Jurkat, Clone E6-1 (cell line): ENCODE measurements at regions not wholly inside any gene's neighbourhood (a gene's known extent, or its start where the extent isn't known, plus 50 kb on each side); places are given as distances from the start of the nearest gene placed in this dataset.

Experiments
- DNase-seq: peaks from one replicate; pipeline ENCODE4 v3.0.0-alpha.2; 2011; ENCODE audit warnings: low read depth, low spot score
- H3K4me3 ChIP-seq: 2 replicates; pipeline ENCODE4 v1.5.1; 2011; ENCODE audit warnings: mild to moderate bottlenecking, low read length, control low read depth, moderate library complexity

DNA sequence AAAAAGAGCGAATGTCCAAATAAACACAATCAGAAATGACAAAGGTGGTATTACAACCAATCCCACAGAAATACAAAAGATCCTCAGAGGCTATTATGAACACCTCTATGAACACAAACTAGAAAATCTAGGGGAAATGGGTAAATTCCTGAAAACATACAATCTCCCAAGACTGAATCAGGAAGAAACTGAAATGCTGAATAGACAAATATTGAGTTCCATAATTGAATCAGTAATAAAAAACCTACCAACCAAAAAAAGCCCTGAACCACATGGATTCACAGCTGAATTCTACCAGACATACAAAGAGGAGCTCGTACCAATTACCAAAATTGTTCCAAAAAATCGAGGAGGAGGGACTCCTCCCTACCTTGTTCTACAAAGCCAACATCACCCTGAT lies 56.1 kb upstream of the ZNF800 start:
- DNase-seq = no peak
- no peak overlapping the region for H3K4me3 ChIP-seq

DNA sequence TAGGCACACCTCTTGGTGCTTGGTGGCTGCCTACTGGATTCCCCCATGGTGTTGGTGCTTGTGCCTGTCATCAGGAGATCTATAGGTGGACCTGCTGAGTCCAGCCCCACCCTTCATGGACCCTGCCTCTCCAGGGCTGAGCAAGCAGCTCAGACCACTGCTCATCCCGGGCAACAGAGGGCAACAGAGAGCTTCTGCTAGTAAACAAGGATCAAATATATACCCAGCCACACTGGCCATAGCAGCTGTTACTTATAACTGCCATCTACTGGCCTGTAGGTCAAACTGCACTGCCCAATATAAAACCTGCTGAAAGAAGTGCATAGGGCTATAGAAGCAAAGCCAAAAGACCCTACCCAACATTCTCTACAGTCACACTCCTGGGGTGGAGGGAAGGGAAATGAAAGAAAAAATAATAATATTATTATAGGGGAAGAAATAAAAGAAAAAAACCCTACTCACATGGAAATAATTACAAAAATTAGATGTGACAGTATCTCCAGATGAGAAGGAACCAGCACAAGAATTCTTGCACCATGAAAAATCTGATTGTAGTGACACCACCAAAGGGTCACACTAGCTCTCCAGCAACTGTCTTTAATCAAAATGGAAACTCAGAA lies 54.9 kb upstream of the ZNF800 start:
- peak; percentile 27 for DNase-seq
- H3K4me3 ChIP-seq = no peak overlapping the region

DNA sequence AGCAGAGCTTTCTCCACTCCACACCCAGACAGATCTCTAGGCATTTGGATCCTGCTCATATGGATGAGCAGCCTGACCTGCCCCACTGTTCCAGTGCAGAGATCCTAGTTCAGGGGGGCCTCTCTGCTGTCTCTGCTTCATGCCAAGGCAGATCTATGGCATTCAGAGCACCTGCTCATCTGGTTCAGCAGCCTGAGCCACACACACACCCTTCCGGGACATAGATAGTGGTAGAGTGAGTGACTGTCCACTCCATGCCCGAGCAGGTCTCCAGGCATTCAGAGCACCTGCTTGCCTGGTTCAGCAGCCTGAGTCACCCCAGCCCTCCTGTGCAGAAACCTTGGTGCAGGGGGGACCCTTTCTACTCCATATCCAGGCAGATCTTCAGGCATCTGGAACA lies 54.3 kb upstream of the ZNF800 start:
- DNase-seq = no peak
- H3K4me3 ChIP-seq = no peak overlapping the region
